K562 (cell line): ENCODE measurements at regions not wholly inside any gene's neighbourhood (a gene's known extent, or its start where the extent isn't known, plus 50 kb on each side); places are given as distances from the start of the nearest gene placed in this dataset.

ENCODE experiments used
- MCM3 ChIP-seq: fragments of 450-650 bp; IDR thresholded peaks from 2 replicates; pipeline ENCODE4 v1.6.1; 2016
- MYBL2 ChIP-seq, 2 experiments: fragments of 450-650 bp in 1 of 2; sonication (generic) in 1 of 2; formaldehyde crosslinking in 1 of 2; IDR thresholded peaks; 2 replicates each; pipeline versions ENCODE4 v1.6.1 to v1.8.1; 2017 to 2022; ENCODE audit warnings: borderline replicate concordance in 1 of 2, inconsistent platforms in 1 of 2, low read depth in 1 of 2, mild to moderate bottlenecking in 1 of 2, missing genetic modification reagents in 1 of 2, moderate library complexity in 1 of 2
- NFXL1 ChIP-seq: fragments of 450-650 bp; formaldehyde crosslinking; IDR thresholded peaks from 2 replicates; pipeline ENCODE4 v1.4.0; 2021; ENCODE audit warnings: mild to moderate bottlenecking
- RAD21 ChIP-seq, 2 experiments: fragments of 250-450 bp in 1 of 2; fragments of 450-650 bp in 1 of 2; sonication (Bioruptor Pico) in 1 of 2; formaldehyde crosslinking in 1 of 2; IDR thresholded peaks in 1 of 2; conservative IDR thresholded peaks in 1 of 2; 2 replicates each; pipeline versions ENCODE4 v1.4.0 to v1.8.0; 2020 to 2022; ENCODE audit warnings: mild to moderate bottlenecking in 2 of 2, moderate library complexity in 1 of 2
- SMAD1 ChIP-seq: fragments of 150-350 bp; IDR thresholded peaks from 2 replicates; pipeline ENCODE4 v1.6.1; 2014; ENCODE audit warnings: low read length, low read depth; ENCODE audit not compliant: partially characterized antibody
- SP2 ChIP-seq: IDR thresholded peaks from 2 replicates; pipeline ENCODE4 v1.6.1; 2011; ENCODE audit warnings: mild to moderate bottlenecking, low read depth, low read length, moderate library complexity; ENCODE audit not compliant: poor library complexity, severe bottlenecking; ENCODE audit errors: extremely low read depth
- TAF1 ChIP-seq: IDR thresholded peaks from 2 replicates; pipeline ENCODE4 v1.6.1; 2011; ENCODE audit warnings: mild to moderate bottlenecking, low read length, moderate library complexity; ENCODE audit not compliant: insufficient read depth, control insufficient read depth, severe bottlenecking; ENCODE audit errors: extremely low read depth
- ZC3H4 ChIP-seq: sonication (generic); formaldehyde crosslinking; IDR thresholded peaks from 2 replicates; pipeline ENCODE4 v1.9.0; 2021; ENCODE audit warnings: missing genetic modification reagents, borderline replicate concordance
- ZFP91 ChIP-seq: sonication (generic); formaldehyde crosslinking; IDR thresholded peaks from 2 replicates; pipeline ENCODE4 v1.8.0; 2022; ENCODE audit warnings: mild to moderate bottlenecking, missing genetic modification reagents
- ZFX ChIP-seq: sonication (generic); formaldehyde crosslinking; IDR thresholded peaks from 2 replicates; pipeline ENCODE4 v1.8.0; 2022; ENCODE audit warnings: mild to moderate bottlenecking, missing genetic modification reagents, moderate library complexity
- ZNF143 ChIP-seq: sonication (generic); formaldehyde crosslinking; IDR thresholded peaks from 2 replicates; pipeline ENCODE4 v1.9.0; 2022; ENCODE audit warnings: mild to moderate bottlenecking, missing genetic modification reagents
- ZNF785 ChIP-seq: fragments of 250-450 bp; sonication (Bioruptor Pico); IDR thresholded peaks from 2 replicates; pipeline ENCODE4 v1.4.0; 2020; ENCODE audit warnings: mild to moderate bottlenecking
- TF ChIP-seq, protein P1 (sequence below): fragments of 450-650 bp; formaldehyde crosslinking; IDR thresholded peaks from 2 replicates; pipeline ENCODE4 v1.4.0; 2020; ENCODE audit warnings: mild to moderate bottlenecking, moderate library complexity
- TF ChIP-seq, protein P2 (sequence below): sonication (generic); formaldehyde crosslinking; IDR thresholded peaks from 2 replicates; pipeline ENCODE4 v1.5.0; 2020; ENCODE audit warnings: missing genetic modification reagents

DNA sequence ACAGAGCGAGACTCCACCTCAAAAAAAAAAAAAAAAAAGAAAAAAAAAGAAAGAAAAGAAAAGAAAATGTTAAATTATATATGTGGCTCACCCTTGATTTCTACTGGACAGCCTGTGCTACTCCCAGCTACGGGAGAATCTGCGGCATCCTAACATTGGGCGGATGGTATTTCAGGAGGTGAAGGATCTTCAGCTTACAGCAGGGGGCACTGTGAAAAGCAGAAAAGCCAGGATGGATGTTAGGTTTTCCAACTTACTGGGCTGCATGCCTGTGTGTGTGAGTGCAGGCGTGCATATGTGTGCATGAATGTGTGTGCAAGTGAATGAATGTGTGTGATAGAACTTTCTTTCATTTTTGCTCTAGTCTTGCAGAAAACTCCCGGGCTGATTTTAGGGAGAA lies 1066.5 kb downstream of the TYW1 start:
- TF ChIP-seq, protein P1, sequence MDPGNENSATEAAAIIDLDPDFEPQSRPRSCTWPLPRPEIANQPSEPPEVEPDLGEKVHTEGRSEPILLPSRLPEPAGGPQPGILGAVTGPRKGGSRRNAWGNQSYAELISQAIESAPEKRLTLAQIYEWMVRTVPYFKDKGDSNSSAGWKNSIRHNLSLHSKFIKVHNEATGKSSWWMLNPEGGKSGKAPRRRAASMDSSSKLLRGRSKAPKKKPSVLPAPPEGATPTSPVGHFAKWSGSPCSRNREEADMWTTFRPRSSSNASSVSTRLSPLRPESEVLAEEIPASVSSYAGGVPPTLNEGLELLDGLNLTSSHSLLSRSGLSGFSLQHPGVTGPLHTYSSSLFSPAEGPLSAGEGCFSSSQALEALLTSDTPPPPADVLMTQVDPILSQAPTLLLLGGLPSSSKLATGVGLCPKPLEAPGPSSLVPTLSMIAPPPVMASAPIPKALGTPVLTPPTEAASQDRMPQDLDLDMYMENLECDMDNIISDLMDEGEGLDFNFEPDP (CRISPR knock-in tag): no peak
- no peak for TF ChIP-seq ZNF785
- no peak for TF ChIP-seq ZNF143 (CRISPR knock-in tag)
- no peak for TF ChIP-seq MCM3
- peak in 1 of 2 experiments; percentile 28; a peak in 2 of 4 replicates for TF ChIP-seq RAD21 (CRISPR knock-in tag; conservative IDR thresholded peaks at IDR 0.05 in 1 of 2, IDR thresholded peaks at IDR 0.05 in 1 of 2)
- TF ChIP-seq SMAD1: no peak
- TF ChIP-seq ZC3H4 (CRISPR knock-in tag): no peak
- no peak for TF ChIP-seq MYBL2 (IDR thresholded peaks at IDR 0.05; ENCODE audit: low read depth)
- no peak for TF ChIP-seq MYBL2 (CRISPR knock-in tag; IDR thresholded peaks at IDR 0.05; ENCODE audit: borderline replicate concordance)
- no peak for TF ChIP-seq ZFX (CRISPR knock-in tag)
- TF ChIP-seq, protein P2, sequence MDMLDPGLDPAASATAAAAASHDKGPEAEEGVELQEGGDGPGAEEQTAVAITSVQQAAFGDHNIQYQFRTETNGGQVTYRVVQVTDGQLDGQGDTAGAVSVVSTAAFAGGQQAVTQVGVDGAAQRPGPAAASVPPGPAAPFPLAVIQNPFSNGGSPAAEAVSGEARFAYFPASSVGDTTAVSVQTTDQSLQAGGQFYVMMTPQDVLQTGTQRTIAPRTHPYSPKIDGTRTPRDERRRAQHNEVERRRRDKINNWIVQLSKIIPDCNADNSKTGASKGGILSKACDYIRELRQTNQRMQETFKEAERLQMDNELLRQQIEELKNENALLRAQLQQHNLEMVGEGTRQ (CRISPR knock-in tag): no peak
- no peak for TF ChIP-seq SP2
- TF ChIP-seq NFXL1: no peak
- TF ChIP-seq TAF1: no peak
- TF ChIP-seq ZFP91 (CRISPR knock-in tag): no peak
